ENCODE measurements at regions not wholly inside any gene's neighbourhood (a gene's known extent, or its start where the extent isn't known, plus 50 kb on each side); places are given as distances from the start of the nearest gene placed in this dataset.

GRCh38 chr6:76609160-76609559 lies 536.7 kb upstream of the IMPG1 start:
- TF ChIP-seq, protein P1, sequence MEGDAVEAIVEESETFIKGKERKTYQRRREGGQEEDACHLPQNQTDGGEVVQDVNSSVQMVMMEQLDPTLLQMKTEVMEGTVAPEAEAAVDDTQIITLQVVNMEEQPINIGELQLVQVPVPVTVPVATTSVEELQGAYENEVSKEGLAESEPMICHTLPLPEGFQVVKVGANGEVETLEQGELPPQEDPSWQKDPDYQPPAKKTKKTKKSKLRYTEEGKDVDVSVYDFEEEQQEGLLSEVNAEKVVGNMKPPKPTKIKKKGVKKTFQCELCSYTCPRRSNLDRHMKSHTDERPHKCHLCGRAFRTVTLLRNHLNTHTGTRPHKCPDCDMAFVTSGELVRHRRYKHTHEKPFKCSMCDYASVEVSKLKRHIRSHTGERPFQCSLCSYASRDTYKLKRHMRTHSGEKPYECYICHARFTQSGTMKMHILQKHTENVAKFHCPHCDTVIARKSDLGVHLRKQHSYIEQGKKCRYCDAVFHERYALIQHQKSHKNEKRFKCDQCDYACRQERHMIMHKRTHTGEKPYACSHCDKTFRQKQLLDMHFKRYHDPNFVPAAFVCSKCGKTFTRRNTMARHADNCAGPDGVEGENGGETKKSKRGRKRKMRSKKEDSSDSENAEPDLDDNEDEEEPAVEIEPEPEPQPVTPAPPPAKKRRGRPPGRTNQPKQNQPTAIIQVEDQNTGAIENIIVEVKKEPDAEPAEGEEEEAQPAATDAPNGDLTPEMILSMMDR (IDR thresholded peaks at IDR 0.05; ENCODE audit: low read depth, low read length): no peak
- no peak for TF ChIP-seq EZH2phosphoT487 (IDR thresholded peaks at IDR 0.05; ENCODE audit: low read depth)

All from OCI-LY3 (cell line).